ENCODE measurements at regions not wholly inside any gene's neighbourhood (a gene's known extent, or its start where the extent isn't known, plus 50 kb on each side); places are given as distances from the start of the nearest gene placed in this dataset.
"Not testable (repeated sequence)": the region's sequence is repeated elsewhere in the genome, so short reads cannot be mapped to it uniquely, and the experiment has no call there.

DNA sequence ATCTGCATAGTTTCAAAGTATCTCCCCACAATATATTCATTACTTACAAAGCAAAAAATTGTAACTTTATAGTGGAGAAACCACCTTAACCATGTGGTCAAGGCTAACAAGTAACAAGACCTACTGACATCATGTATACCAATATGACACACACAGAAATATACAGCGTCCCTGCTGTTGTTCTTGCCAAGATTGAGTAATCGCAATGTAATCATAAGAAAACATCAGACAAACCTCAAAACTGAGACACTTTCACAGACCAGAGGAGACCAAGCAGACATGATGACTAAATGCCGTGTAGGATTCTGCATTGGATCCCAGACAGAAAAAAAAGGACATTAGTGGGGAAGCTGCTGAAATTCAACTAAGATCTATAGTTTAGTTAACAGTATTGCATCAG lies 123.0 kb downstream of the ACAA2 start:
- TF ChIP-seq, protein P1, sequence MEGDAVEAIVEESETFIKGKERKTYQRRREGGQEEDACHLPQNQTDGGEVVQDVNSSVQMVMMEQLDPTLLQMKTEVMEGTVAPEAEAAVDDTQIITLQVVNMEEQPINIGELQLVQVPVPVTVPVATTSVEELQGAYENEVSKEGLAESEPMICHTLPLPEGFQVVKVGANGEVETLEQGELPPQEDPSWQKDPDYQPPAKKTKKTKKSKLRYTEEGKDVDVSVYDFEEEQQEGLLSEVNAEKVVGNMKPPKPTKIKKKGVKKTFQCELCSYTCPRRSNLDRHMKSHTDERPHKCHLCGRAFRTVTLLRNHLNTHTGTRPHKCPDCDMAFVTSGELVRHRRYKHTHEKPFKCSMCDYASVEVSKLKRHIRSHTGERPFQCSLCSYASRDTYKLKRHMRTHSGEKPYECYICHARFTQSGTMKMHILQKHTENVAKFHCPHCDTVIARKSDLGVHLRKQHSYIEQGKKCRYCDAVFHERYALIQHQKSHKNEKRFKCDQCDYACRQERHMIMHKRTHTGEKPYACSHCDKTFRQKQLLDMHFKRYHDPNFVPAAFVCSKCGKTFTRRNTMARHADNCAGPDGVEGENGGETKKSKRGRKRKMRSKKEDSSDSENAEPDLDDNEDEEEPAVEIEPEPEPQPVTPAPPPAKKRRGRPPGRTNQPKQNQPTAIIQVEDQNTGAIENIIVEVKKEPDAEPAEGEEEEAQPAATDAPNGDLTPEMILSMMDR (IDR thresholded peaks at IDR 0.05; ENCODE audit: borderline replicate concordance, extremely low read depth, low read length, poor library complexity, severe bottlenecking) = no peak
- no peak for TF ChIP-seq EZH2 (IDR thresholded peaks at IDR 0.05; ENCODE audit: borderline replicate concordance, low read depth, low read length, severe bottlenecking)
- no peak overlapping the region for H3K4me3 ChIP-seq (ENCODE audit: low read depth in 1 of 2, low read length in 2 of 2)
- H3K4me1 ChIP-seq (ENCODE audit: insufficient read depth, low read length) = no peaks in the 10 kb centered on the region
- DNase-seq (no peak), ATAC-seq (ENCODE audit: insufficient read depth, low read depth) (no peak)
- H3K4me2 ChIP-seq (ENCODE audit: insufficient read depth, low read length) = no peak overlapping the region
- H3K27me3 ChIP-seq (ENCODE audit: insufficient read depth, low read length, poor library complexity) = peaks cover 2% of the 10 kb centered on the region
- no peak overlapping the region for H3K27ac ChIP-seq (ENCODE audit: low read length)
- H2AFZ ChIP-seq (ENCODE audit: low read depth, low read length) = no peak overlapping the region
- no peaks in the 10 kb centered on the region for H3K79me2 ChIP-seq (ENCODE audit: insufficient read depth, low read length)
- no peaks in the 10 kb centered on the region for H3K9me3 ChIP-seq (ENCODE audit: insufficient read depth, low read length, severe bottlenecking)
- H3K36me3 ChIP-seq (ENCODE audit: insufficient read depth, low read length) = no peaks in the 10 kb centered on the region
- H4K20me1 ChIP-seq (ENCODE audit: insufficient read depth, low read length) = no peaks in the 10 kb centered on the region
- H3K9ac ChIP-seq (ENCODE audit: low read depth, low read length) = no peak overlapping the region

DNA sequence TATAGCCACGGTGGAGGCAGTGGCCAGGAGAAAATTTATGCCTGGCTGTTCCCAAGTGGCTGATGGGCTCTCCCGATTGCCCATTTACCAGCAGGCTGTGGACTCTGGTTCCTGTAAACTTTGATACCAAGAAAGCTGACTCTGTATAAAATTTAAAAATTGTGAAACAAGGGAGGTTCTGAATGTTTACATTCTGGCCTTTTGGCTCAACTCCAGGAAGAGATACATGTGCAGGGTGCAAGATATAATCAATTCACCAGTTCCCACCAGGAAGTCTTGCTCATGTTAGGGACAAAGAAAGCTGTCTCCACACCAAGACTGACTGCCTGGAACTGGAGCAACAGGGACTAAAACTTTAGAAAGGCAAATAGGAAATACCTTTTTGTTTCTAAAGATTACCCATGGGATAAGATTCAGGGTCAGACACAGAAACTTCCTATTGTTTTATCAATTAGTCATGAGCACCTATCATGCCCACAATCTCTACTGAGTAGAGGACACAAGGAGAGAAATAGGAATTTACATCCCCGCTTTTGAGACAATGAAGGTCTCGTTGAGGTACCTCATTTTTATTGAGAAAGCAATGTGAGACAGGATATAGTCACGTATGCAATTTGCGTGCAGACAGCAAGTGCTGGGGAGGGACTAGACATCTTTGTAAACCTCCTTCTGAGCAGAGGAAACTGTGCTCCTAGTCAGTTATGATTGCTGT lies 123.5 kb downstream of the LIPG start:
- Histone ChIP-seq H3K4me3 (ENCODE audit: low read depth in 1 of 2, low read length in 2 of 2) (no peak overlapping the region), H3K79me2 (ENCODE audit: insufficient read depth, low read length) (no peaks in the 10 kb centered on the region), H3K9ac (ENCODE audit: low read depth, low read length) (no peak overlapping the region), H3K4me1 (ENCODE audit: insufficient read depth, low read length) (no peaks in the 10 kb centered on the region), H3K27ac (ENCODE audit: low read length) (no peak overlapping the region), H4K20me1 (ENCODE audit: insufficient read depth, low read length) (no peaks in the 10 kb centered on the region), H3K4me2 (ENCODE audit: insufficient read depth, low read length) (no peak overlapping the region), H3K27me3 (ENCODE audit: insufficient read depth, low read length, poor library complexity) (peaks cover 2% of the 10 kb centered on the region), H3K9me3 (ENCODE audit: insufficient read depth, low read length, severe bottlenecking) (no peaks in the 10 kb centered on the region), H2AFZ (ENCODE audit: low read depth, low read length) (no peak overlapping the region), H3K36me3 (ENCODE audit: insufficient read depth, low read length) (no peaks in the 10 kb centered on the region)
- no peak for DNase-seq
- ATAC-seq (ENCODE audit: insufficient read depth, low read depth) = no peak
- no peak for TF ChIP-seq EZH2 (IDR thresholded peaks at IDR 0.05; ENCODE audit: borderline replicate concordance, low read depth, low read length, severe bottlenecking)
- TF ChIP-seq, protein P1 (IDR thresholded peaks at IDR 0.05; ENCODE audit: borderline replicate concordance, extremely low read depth, low read length, poor library complexity, severe bottlenecking) = no peak

DNA sequence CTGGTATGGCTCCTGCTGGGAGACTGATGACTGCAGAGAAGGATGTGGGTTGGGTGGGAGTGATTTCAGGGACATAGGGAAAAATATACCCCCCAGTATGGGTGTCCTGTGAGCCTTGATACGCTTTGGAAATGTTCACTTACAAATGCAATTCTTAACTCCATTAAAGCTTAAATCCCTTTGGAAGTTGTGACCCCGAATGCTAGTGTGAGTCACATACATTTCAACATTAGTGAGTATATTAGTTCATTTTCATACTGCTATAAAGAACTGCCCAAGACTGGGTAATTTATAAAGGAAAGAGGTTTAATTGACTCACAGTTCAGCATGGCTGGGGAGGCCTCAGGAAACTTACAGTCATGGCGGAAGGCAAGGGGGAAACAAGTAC lies 120.9 kb downstream of the LIPG start:
- not testable (repeated sequence) for H3K4me1 ChIP-seq (ENCODE audit: insufficient read depth, low read length); H3K27me3 ChIP-seq (ENCODE audit: insufficient read depth, low read length, poor library complexity); H3K4me2 ChIP-seq (ENCODE audit: insufficient read depth, low read length); H3K9ac ChIP-seq (ENCODE audit: low read depth, low read length); DNase-seq; H3K79me2 ChIP-seq (ENCODE audit: insufficient read depth, low read length); H2AFZ ChIP-seq (ENCODE audit: low read depth, low read length); H3K36me3 ChIP-seq (ENCODE audit: insufficient read depth, low read length); ATAC-seq (ENCODE audit: insufficient read depth, low read depth); H4K20me1 ChIP-seq (ENCODE audit: insufficient read depth, low read length); H3K9me3 ChIP-seq (ENCODE audit: insufficient read depth, low read length, severe bottlenecking); H3K4me3 ChIP-seq (ENCODE audit: low read depth in 1 of 2, low read length in 2 of 2); H3K27ac ChIP-seq (ENCODE audit: low read length)

GRCh38 chr18:49682173-49682802 lies 120.4 kb downstream of the LIPG start:
- peaks cover 3% of the 10 kb centered on the region for H3K27me3 ChIP-seq (ENCODE audit: insufficient read depth, low read length, poor library complexity)
- H3K9me3 ChIP-seq (ENCODE audit: insufficient read depth, low read length, severe bottlenecking) = no peaks in the 10 kb centered on the region
- H3K27ac ChIP-seq (ENCODE audit: low read length) = no peak overlapping the region
- H3K4me2 ChIP-seq (ENCODE audit: insufficient read depth, low read length) = no peak overlapping the region
- H3K79me2 ChIP-seq (ENCODE audit: insufficient read depth, low read length) = no peaks in the 10 kb centered on the region
- H2AFZ ChIP-seq (ENCODE audit: low read depth, low read length) = no peak overlapping the region
- DNase-seq (no peak), ATAC-seq (ENCODE audit: insufficient read depth, low read depth) (no peak)
- H3K36me3 ChIP-seq (ENCODE audit: insufficient read depth, low read length) = no peaks in the 10 kb centered on the region
- TF ChIP-seq, protein P1 (IDR thresholded peaks at IDR 0.05; ENCODE audit: borderline replicate concordance, extremely low read depth, low read length, poor library complexity, severe bottlenecking) = no peak
- no peak for TF ChIP-seq EZH2 (IDR thresholded peaks at IDR 0.05; ENCODE audit: borderline replicate concordance, low read depth, low read length, severe bottlenecking)
- no peaks in the 10 kb centered on the region for H3K4me1 ChIP-seq (ENCODE audit: insufficient read depth, low read length)
- H3K4me3 ChIP-seq (ENCODE audit: low read depth in 1 of 2, low read length in 2 of 2) = no peak overlapping the region
- no peaks in the 10 kb centered on the region for H4K20me1 ChIP-seq (ENCODE audit: insufficient read depth, low read length)
- no peak overlapping the region for H3K9ac ChIP-seq (ENCODE audit: low read depth, low read length)
